H1 (cell line): ENCODE measurements at regions not wholly inside any gene's neighbourhood (a gene's known extent, or its start where the extent isn't known, plus 50 kb on each side); places are given as distances from the start of the nearest gene placed in this dataset.

ENCODE experiments used
- CTCF ChIA-PET: fragments of 300-600 bp; sonication (Branson Sonifier 250); formaldehyde crosslinking; loops from one replicate; lab custom pipeline; 2021; ENCODE audit not compliant: partially characterized antibody; lab: Charles Lee
- POLR2A ChIA-PET: fragments of 300-600 bp; sonication (Branson Sonifier 250); formaldehyde crosslinking; loops from one replicate; lab custom pipeline; 2021; ENCODE audit warnings: inconsistent platforms; ENCODE audit not compliant: partially characterized antibody; lab: Charles Lee
- DNase-seq, 2 experiments: peaks; one replicate each; pipeline versions ENCODE4 v3.0.0 to v3.0.0-alpha.2; 2010 to 2022; ENCODE audit warnings: low spot score in 2 of 2, low read depth in 1 of 2, mixed read lengths in 1 of 2
- FAIRE-seq: peaks from 2 replicates; lab custom pipeline; 2011; peaks lifted over from hg19 to GRCh38; lab: Jason Lieb, UNC
- H2AFZ ChIP-seq: 2 replicates; pipeline ENCODE4 v1.8.1; 2012; ENCODE audit warnings: low read length, inconsistent platforms
- H2AK5ac ChIP-seq: 2 replicates; pipeline ENCODE4 v1.6.1; 2013; ENCODE audit warnings: low read depth, low read length
- H2BK120ac ChIP-seq: replicated peaks from 2 replicates; pipeline ENCODE3; 2013; ENCODE audit warnings: low read depth, low read length, inconsistent platforms
- H2BK12ac ChIP-seq: 2 replicates; pipeline ENCODE4 v1.6.1; 2013; ENCODE audit warnings: low read depth, low read length
- H2BK15ac ChIP-seq: 2 replicates; pipeline ENCODE4 v1.6.1; 2013; ENCODE audit warnings: low read length
- H2BK20ac ChIP-seq: 2 replicates; pipeline ENCODE4 v1.6.1; 2013; ENCODE audit warnings: low read length
- H2BK5ac ChIP-seq: 2 replicates; pipeline ENCODE4 v1.6.1; 2013; ENCODE audit warnings: low read depth, low read length
- H3K14ac ChIP-seq: 2 replicates; pipeline ENCODE4 v1.6.1; 2013; ENCODE audit warnings: inconsistent platforms; ENCODE audit not compliant: insufficient read length
- H3K18ac ChIP-seq: 2 replicates; pipeline ENCODE4 v1.6.1; 2013; ENCODE audit warnings: low read length; ENCODE audit errors: extremely low read depth
- H3K23ac ChIP-seq: 2 replicates; pipeline ENCODE4 v1.6.1; 2013; ENCODE audit warnings: inconsistent platforms; ENCODE audit not compliant: insufficient read length
- H3K23me2 ChIP-seq: 2 replicates; pipeline ENCODE4 v1.6.1; 2013; ENCODE audit warnings: low read depth, low read length
- H3K27ac ChIP-seq: 2 replicates; pipeline ENCODE4 v1.6.1; 2011; ENCODE audit warnings: low read depth, low read length, inconsistent platforms
- H3K27me3 ChIP-seq, 4 experiments: replicated peaks in 1 of 4; 1 replicate in 1 of 4; 2 replicates in 3 of 4; pipeline versions ENCODE4 v1.6.1 to v1.8.1; 2011 to 2013; ENCODE audit warnings: low read length in 3 of 4, mild to moderate bottlenecking in 3 of 4, inconsistent platforms in 2 of 4, mixed read lengths in 2 of 4, moderate library complexity in 1 of 4; ENCODE audit not compliant: control insufficient read depth in 3 of 4, insufficient read depth in 3 of 4; ENCODE audit errors: extremely low read depth in 1 of 4
- H3K36me3 ChIP-seq, 4 experiments: 2 replicates each; pipeline versions ENCODE4 v1.6.1 to v1.8.1; 2011 to 2013; ENCODE audit warnings: mild to moderate bottlenecking in 4 of 4, low read length in 3 of 4, moderate library complexity in 2 of 4, control low read depth in 1 of 4, inconsistent platforms in 1 of 4; ENCODE audit not compliant: insufficient read depth in 4 of 4, control insufficient read depth in 2 of 4
- H3K4ac ChIP-seq: replicated peaks from 2 replicates; pipeline ENCODE3; 2013; ENCODE audit warnings: low read length, low read depth, mixed read lengths, inconsistent platforms; ENCODE audit not compliant: insufficient read length
- H3K4me1 ChIP-seq, 4 experiments: replicated peaks in 1 of 4; 1 replicate in 1 of 4; 2 replicates in 3 of 4; pipeline versions ENCODE4 v1.6.1 to v1.8.1; 2011 to 2013; ENCODE audit warnings: low read length in 3 of 4, inconsistent platforms in 2 of 4, mixed read lengths in 1 of 4; ENCODE audit not compliant: insufficient read depth in 4 of 4, control insufficient read depth in 3 of 4
- H3K4me2 ChIP-seq, 2 experiments: 2 replicates each; pipeline versions ENCODE4 v1.6.1 to v1.8.1; 2011 to 2013; ENCODE audit warnings: low read depth in 2 of 2, low read length in 2 of 2, control low read depth in 1 of 2, inconsistent platforms in 1 of 2, mild to moderate bottlenecking in 1 of 2; ENCODE audit not compliant: insufficient read depth in 1 of 2
- H3K4me3 ChIP-seq, 4 experiments: fragments of 200-600, 300-600 bp in 1 of 4; sonication (generic), shearing (Covaris generic), sonication (Bioruptor Twin) in 1 of 4; 2 replicates each; pipeline versions ENCODE4 v1.5.1 to v1.8.1; 2011 to 2016; ENCODE audit warnings: low read length in 4 of 4, low read depth in 3 of 4, control low read depth in 2 of 4, inconsistent platforms in 2 of 4, mild to moderate bottlenecking in 2 of 4, mixed read lengths in 1 of 4, moderate library complexity in 1 of 4; ENCODE audit not compliant: insufficient read depth in 2 of 4; ENCODE audit errors: extremely low read depth in 1 of 4
- H3K56ac ChIP-seq: replicated peaks from 2 replicates; pipeline ENCODE3; 2013; ENCODE audit warnings: low read depth, mild to moderate bottlenecking, mixed read lengths, low read length, inconsistent platforms; ENCODE audit not compliant: insufficient read length
- H3K79me1 ChIP-seq: 2 replicates; pipeline ENCODE4 v1.6.1; 2013; ENCODE audit warnings: low read depth, low read length, control low read depth
- H3K79me2 ChIP-seq, 2 experiments: 2 replicates each; pipeline versions ENCODE4 v1.6.1 to v1.8.1; 2012 to 2013; ENCODE audit warnings: low read length in 2 of 2, mild to moderate bottlenecking in 2 of 2, inconsistent platforms in 1 of 2; ENCODE audit not compliant: insufficient read depth in 2 of 2, control insufficient read depth in 1 of 2
- H3K9ac ChIP-seq, 4 experiments: replicated peaks in 1 of 4; 1 replicate in 1 of 4; 2 replicates in 3 of 4; pipeline versions ENCODE4 v1.6.1 to v1.8.1; 2011 to 2013; ENCODE audit warnings: low read depth in 3 of 4, low read length in 3 of 4, control low read depth in 2 of 4, mild to moderate bottlenecking in 2 of 4, moderate library complexity in 2 of 4, inconsistent platforms in 1 of 4; ENCODE audit errors: extremely low read depth in 1 of 4
- H3K9me3 ChIP-seq, 2 experiments: 2 replicates each; pipeline versions ENCODE4 v1.6.1 to v1.8.1; 2012 to 2013; ENCODE audit warnings: mild to moderate bottlenecking in 2 of 2, moderate library complexity in 2 of 2, control low read depth in 1 of 2, inconsistent platforms in 1 of 2, low read depth in 1 of 2, low read length in 1 of 2, mixed read lengths in 1 of 2; ENCODE audit not compliant: insufficient read depth in 2 of 2
- H4K20me1 ChIP-seq, 2 experiments: replicated peaks in 1 of 2; 2 replicates each; pipeline versions ENCODE3 to v1.8.1; 2011 to 2013; ENCODE audit warnings: inconsistent platforms in 2 of 2, low read length in 2 of 2, mild to moderate bottlenecking in 1 of 2; ENCODE audit not compliant: insufficient read depth in 2 of 2, control insufficient read depth in 1 of 2
- H4K5ac ChIP-seq: 2 replicates; pipeline ENCODE4 v1.6.1; 2013; ENCODE audit warnings: low read length, low read depth, mixed read lengths, inconsistent platforms; ENCODE audit not compliant: insufficient read length
- H4K8ac ChIP-seq: 2 replicates; pipeline ENCODE4 v1.8.0; 2013; ENCODE audit warnings: mild to moderate bottlenecking, moderate library complexity, low read length, inconsistent platforms; ENCODE audit not compliant: insufficient read depth; ENCODE audit errors: extremely low read depth
- H4K91ac ChIP-seq: replicated peaks from 2 replicates; pipeline ENCODE3; 2013; ENCODE audit warnings: low read length, mixed read lengths, inconsistent platforms; ENCODE audit not compliant: insufficient read length
- CHD2 ChIP-seq: IDR thresholded peaks from 2 replicates; pipeline ENCODE4 v1.6.1; 2012; ENCODE audit warnings: low read length, improper control_type of control experiment
- E2F6 ChIP-seq: IDR thresholded peaks from 2 replicates; pipeline ENCODE4 v1.6.1; 2012; ENCODE audit warnings: inconsistent platforms
- EZH2 ChIP-seq: fragments of 200-600 bp; sonication (generic); IDR thresholded peaks from 2 replicates; pipeline ENCODE4 v1.7.1; 2012; ENCODE audit warnings: low read depth, mild to moderate bottlenecking, moderate library complexity, low read length, inconsistent platforms; ENCODE audit not compliant: severe bottlenecking
- KDM5A ChIP-seq: fragments of 200-600 bp; IDR thresholded peaks from 2 replicates; pipeline ENCODE4 v1.7.1; 2012; ENCODE audit warnings: mild to moderate bottlenecking, low read length, inconsistent platforms, mixed read lengths
- MAX ChIP-seq: IDR thresholded peaks from 2 replicates; pipeline ENCODE4 v1.6.1; 2012; ENCODE audit warnings: inconsistent platforms
- POLR2AphosphoS5 ChIP-seq: IDR thresholded peaks from 2 replicates; pipeline ENCODE4 v1.6.1; 2011; ENCODE audit warnings: low read depth, low read length
- RAD21 ChIP-seq, 2 experiments: IDR thresholded peaks in 1 of 2; conservative IDR thresholded peaks in 1 of 2; 2 replicates each; pipeline ENCODE4 v1.6.1; 2011; ENCODE audit warnings: low read depth in 2 of 2, low read length in 2 of 2, improper control_type of control experiment in 1 of 2, inconsistent platforms in 1 of 2, mild to moderate bottlenecking in 1 of 2, moderate library complexity in 1 of 2
- RNF2 ChIP-seq: fragments of 200-900, 300-1000 bp; sonication (generic); IDR thresholded peaks from 2 replicates; pipeline ENCODE4 v1.7.1; 2016; ENCODE audit warnings: borderline replicate concordance, low read depth, mild to moderate bottlenecking, antibody characterized with exemption, low read length; ENCODE audit not compliant: poor library complexity, severe bottlenecking; ENCODE audit errors: missing control alignments
- WGBS, 2 experiments: shearing (Covaris generic) in 1 of 2; methylation state at CpG; one replicate each; pipeline versions ENCODE4 v1.1.6 to v1.1.7; 2013 to 2015; ENCODE audit warnings: low lambda C conversion rate in 2 of 2, mixed read lengths in 2 of 2, inconsistent platforms in 1 of 2, low coverage in 1 of 2, missing lambda C conversion rate in 1 of 2; ENCODE audit not compliant: insufficient replicate concordance in 2 of 2, insufficient coverage in 1 of 2, insufficient read length in 1 of 2; ENCODE audit errors: extremely low coverage in 1 of 2, missing lambda C conversion rate in 1 of 2; 5-methylcytosine and 5-hydroxymethylcytosine counted together

- H3K4me3 ChIP-seq = no peak overlapping the region
- no peak overlapping the region for H2AK5ac ChIP-seq
- H3K36me3 ChIP-seq = no peaks in the 10 kb centered on the region; a peak in 2 of 8 replicates
- H3K27me3 ChIP-seq = no peaks in the 10 kb centered on the region
- no peak overlapping the region for H4K91ac ChIP-seq
- no peak overlapping the region for H2BK20ac ChIP-seq
- H2BK5ac ChIP-seq = no peak overlapping the region
- WGBS, 2 experiments = 61% methylated on average over 5 of the region's 5 CpGs; no CpG with 5 or more reads in 1 of the 2 experiments
- no peak overlapping the region for H3K9ac ChIP-seq
- H3K23ac ChIP-seq = no peak overlapping the region
- H3K79me2 ChIP-seq = no peaks in the 10 kb centered on the region
- peaks cover 4 to 16% of the 10 kb centered on the region in 2 experiments for H3K9me3 ChIP-seq
- no peak overlapping the region for H3K14ac ChIP-seq
- H2BK12ac ChIP-seq = no peak overlapping the region
- ChIA-PET CTCF (interaction anchor here (1.0 to 2.6 kb wide), 5 partner anchors 10 to 114 kb away, joined by 3 to 10 read pairs (median 4); no protein-coding TSS in a partner anchor), POLR2A (no interaction called here)
- H4K5ac ChIP-seq = no peak overlapping the region
- H3K4me1 ChIP-seq = peaks cover 2 to 18% (median 4%) of the 10 kb centered on the region in 4 experiments; a peak in 5 of 7 replicates
- peak; percentile 61 to 71 for DNase-seq
- H3K79me1 ChIP-seq = no peaks in the 10 kb centered on the region
- no peaks in the 10 kb centered on the region for H4K20me1 ChIP-seq
- no peak for FAIRE-seq
- no peaks in the 10 kb centered on the region for H3K23me2 ChIP-seq
- 0 out of 2 replicates have a peak overlapping the region, but pooled peaks have one; percentile 3 for H2AFZ ChIP-seq
- no peak overlapping the region for H4K8ac ChIP-seq
- H3K18ac ChIP-seq = no peak overlapping the region
- H2BK120ac ChIP-seq = no peak overlapping the region
- no peak overlapping the region for H3K27ac ChIP-seq
- no peak overlapping the region for H3K4me2 ChIP-seq
- no peak overlapping the region for H3K4ac ChIP-seq
- H2BK15ac ChIP-seq = no peak overlapping the region
- no peak overlapping the region for H3K56ac ChIP-seq
- TF ChIP-seq POLR2AphosphoS5 = no peak
- peak; percentile 45; the same call in 1 of the 2 replicates for TF ChIP-seq E2F6
- TF ChIP-seq KDM5A = no peak
- no peak for TF ChIP-seq EZH2
- peak; percentile 69 for TF ChIP-seq MAX
- TF ChIP-seq RNF2 = no peak
- peak; percentile 78 to 80 for TF ChIP-seq RAD21 (IDR thresholded peaks at IDR 0.05 in 1 of 2, conservative IDR thresholded peaks at IDR 0.05 in 1 of 2; ENCODE audit: low read depth in 2 of 2, low read length in 2 of 2)
- TF ChIP-seq CHD2 = no peak
Measured at GRCh38 chr15:26294059-26294689, 431.0 kb upstream of the ATP10A start.
